KMS-11 (cell line): ENCODE measurements at regions not wholly inside any gene's neighbourhood (a gene's known extent, or its start where the extent isn't known, plus 50 kb on each side); places are given as distances from the start of the nearest gene placed in this dataset.
"Not testable (repeated sequence)": the region's sequence is repeated elsewhere in the genome, so short reads cannot be mapped to it uniquely, and the experiment has no call there.

Source experiments
- H2AFZ ChIP-seq: fragments of 200-600 bp; sonication (generic); 2 replicates; pipeline ENCODE4 v1.6.1; 2016; ENCODE audit warnings: antibody characterized with exemption, mixed run types, low read depth
- H3K27ac ChIP-seq: fragments of 200-600 bp; sonication (generic); 2 replicates; pipeline ENCODE4 v1.6.1; 2016; ENCODE audit warnings: mild to moderate bottlenecking, mixed run types
- H3K27me3 ChIP-seq: fragments of 200-600 bp; sonication (generic); 2 replicates; pipeline ENCODE4 v1.6.1; 2017; ENCODE audit warnings: mild to moderate bottlenecking, low read depth, mixed run types, moderate library complexity; ENCODE audit not compliant: insufficient read depth
- H3K36me3 ChIP-seq: fragments of 200-600 bp; sonication (generic); 2 replicates; pipeline ENCODE4 v1.6.1; 2017; ENCODE audit warnings: mild to moderate bottlenecking, mixed run types; ENCODE audit not compliant: insufficient read depth
- H3K4me1 ChIP-seq: fragments of 200-600 bp; sonication (generic); 2 replicates; pipeline ENCODE4 v1.6.1; 2016; ENCODE audit warnings: mild to moderate bottlenecking, low read depth, mixed run types; ENCODE audit not compliant: poor library complexity, severe bottlenecking
- H3K4me2 ChIP-seq: fragments of 200-600 bp; sonication (generic); 2 replicates; pipeline ENCODE4 v1.7.0; 2016; ENCODE audit warnings: mild to moderate bottlenecking, mixed run types
- H3K4me3 ChIP-seq: fragments of 200-600 bp; sonication (generic); IDR thresholded peaks from 2 replicates; pipeline ENCODE4 v1.6.1; 2017; ENCODE audit warnings: low read depth, low read length, mixed read lengths; ENCODE audit not compliant: insufficient read depth
- H3K79me2 ChIP-seq: fragments of 200-600 bp; sonication (generic); 2 replicates; pipeline ENCODE4 v1.6.1; 2016; ENCODE audit warnings: low read depth, mixed run types; ENCODE audit not compliant: insufficient read depth
- H3K9ac ChIP-seq: fragments of 200-600 bp; sonication (generic); 2 replicates; pipeline ENCODE4 v1.6.1; 2016; ENCODE audit warnings: mild to moderate bottlenecking, mixed run types
- H4K20me1 ChIP-seq: fragments of 200-600 bp; sonication (generic); 2 replicates; pipeline ENCODE4 v1.6.1; 2016; ENCODE audit warnings: mild to moderate bottlenecking, mixed run types; ENCODE audit not compliant: insufficient read depth
- TF ChIP-seq, protein P1 (sequence below): fragments of 200-600 bp; sonication (generic); conservative IDR thresholded peaks from 2 replicates; pipeline ENCODE4 v1.6.1; 2017; ENCODE audit warnings: low read depth, mild to moderate bottlenecking, antibody characterized with exemption, low read length, moderate library complexity, mixed read lengths

DNA sequence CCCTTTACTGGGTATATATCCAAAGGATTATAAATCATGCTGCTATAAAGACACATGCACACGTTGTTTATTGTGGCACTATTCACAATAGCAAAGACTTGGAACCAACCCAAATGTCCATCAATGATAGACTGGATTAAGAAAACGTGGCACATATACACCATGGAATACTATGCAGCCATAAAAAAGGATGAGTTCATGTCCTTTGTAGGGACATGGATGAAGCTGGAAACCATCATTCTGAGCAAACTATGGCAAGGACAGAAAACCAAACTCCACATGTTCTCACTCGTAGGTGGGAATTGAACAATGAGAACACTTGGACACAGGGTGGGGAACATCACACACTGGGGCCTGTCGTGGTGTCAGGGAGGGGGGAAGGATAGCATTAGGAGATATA is 59.2 kb downstream of the CXorf49B start:
- H3K9ac ChIP-seq, H3K4me1 ChIP-seq, H3K4me2 ChIP-seq, H2AFZ ChIP-seq, H4K20me1 ChIP-seq, H3K36me3 ChIP-seq, H3K79me2 ChIP-seq, H3K27ac ChIP-seq, H3K27me3 ChIP-seq, H3K4me3 ChIP-seq: not testable (repeated sequence)

DNA sequence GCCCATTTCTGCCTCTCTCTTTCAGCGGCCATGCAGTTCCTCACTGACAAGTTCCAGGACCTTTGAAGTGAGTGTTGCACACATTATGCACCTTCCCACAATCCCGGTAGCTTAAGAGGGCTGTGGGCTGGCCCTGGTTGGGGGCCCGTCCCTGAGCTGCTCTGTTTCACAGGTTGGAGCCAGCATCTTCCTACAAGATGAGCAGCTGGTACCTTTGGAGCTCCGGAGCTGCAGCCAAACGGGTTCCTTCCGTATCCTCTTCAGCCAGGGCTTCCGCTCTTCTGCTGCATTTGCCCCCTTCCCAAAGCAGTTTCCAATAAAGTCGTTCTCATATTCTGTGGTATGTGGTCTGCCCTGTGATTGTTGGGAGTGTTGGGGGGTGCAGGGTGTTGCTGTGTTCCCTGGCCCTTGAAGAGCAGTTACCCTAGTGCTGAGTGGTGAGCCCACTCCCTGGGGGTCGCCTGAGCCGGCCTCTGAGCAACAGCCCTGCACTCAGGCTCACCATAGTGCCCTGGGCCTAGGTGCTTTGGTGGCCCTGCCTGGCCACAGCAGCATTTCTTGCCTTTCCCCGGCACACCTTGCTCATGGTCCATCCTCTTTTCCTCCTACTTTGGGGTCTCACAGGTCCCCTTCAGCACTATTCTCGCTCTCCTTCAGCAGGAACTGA is 60.4 kb downstream of the CXorf49B start:
- H2AFZ ChIP-seq: no peak overlapping the region
- no peaks in the 10 kb centered on the region for H3K79me2 ChIP-seq
- no peak overlapping the region for H3K4me3 ChIP-seq
- H3K4me2 ChIP-seq: no peak overlapping the region
- no peaks in the 10 kb centered on the region for H3K36me3 ChIP-seq
- no peaks in the 10 kb centered on the region for H3K27me3 ChIP-seq
- no peak overlapping the region for H3K27ac ChIP-seq
- no peaks in the 10 kb centered on the region for H4K20me1 ChIP-seq
- TF ChIP-seq, protein P1, sequence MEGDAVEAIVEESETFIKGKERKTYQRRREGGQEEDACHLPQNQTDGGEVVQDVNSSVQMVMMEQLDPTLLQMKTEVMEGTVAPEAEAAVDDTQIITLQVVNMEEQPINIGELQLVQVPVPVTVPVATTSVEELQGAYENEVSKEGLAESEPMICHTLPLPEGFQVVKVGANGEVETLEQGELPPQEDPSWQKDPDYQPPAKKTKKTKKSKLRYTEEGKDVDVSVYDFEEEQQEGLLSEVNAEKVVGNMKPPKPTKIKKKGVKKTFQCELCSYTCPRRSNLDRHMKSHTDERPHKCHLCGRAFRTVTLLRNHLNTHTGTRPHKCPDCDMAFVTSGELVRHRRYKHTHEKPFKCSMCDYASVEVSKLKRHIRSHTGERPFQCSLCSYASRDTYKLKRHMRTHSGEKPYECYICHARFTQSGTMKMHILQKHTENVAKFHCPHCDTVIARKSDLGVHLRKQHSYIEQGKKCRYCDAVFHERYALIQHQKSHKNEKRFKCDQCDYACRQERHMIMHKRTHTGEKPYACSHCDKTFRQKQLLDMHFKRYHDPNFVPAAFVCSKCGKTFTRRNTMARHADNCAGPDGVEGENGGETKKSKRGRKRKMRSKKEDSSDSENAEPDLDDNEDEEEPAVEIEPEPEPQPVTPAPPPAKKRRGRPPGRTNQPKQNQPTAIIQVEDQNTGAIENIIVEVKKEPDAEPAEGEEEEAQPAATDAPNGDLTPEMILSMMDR: no peak
- H3K9ac ChIP-seq: no peak overlapping the region
- H3K4me1 ChIP-seq: no peaks in the 10 kb centered on the region

DNA sequence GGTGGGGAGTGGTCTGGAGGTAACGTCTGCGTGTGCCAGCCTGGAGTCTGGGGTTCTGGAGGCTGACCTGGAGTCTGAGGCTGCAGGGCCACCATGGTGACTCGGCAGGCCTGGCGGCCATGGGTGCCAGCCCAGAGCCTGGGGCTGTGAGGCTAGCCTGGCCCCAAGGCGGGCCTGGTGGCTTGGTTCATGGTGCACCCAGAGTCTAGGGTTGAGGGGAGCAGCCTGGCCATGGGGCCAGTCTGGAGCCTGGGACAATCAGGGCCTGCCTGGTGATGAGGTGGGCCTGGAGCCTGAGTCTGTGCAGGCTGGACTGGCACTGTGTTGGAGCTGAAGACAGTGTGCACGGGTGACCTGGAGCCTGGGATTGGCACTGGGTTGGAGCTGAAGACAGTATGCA is 64.9 kb downstream of the CXorf49B start:
- Histone ChIP-seq H3K4me2 (no peak overlapping the region), H3K27ac (no peak overlapping the region), H3K9ac (no peak overlapping the region), H4K20me1 (no peaks in the 10 kb centered on the region), H3K36me3 (no peaks in the 10 kb centered on the region), H2AFZ (no peak overlapping the region), H3K4me1 (no peaks in the 10 kb centered on the region), H3K27me3 (no peaks in the 10 kb centered on the region), H3K4me3 (no peak overlapping the region), H3K79me2 (no peaks in the 10 kb centered on the region)
- TF ChIP-seq, protein P1: no peak

DNA sequence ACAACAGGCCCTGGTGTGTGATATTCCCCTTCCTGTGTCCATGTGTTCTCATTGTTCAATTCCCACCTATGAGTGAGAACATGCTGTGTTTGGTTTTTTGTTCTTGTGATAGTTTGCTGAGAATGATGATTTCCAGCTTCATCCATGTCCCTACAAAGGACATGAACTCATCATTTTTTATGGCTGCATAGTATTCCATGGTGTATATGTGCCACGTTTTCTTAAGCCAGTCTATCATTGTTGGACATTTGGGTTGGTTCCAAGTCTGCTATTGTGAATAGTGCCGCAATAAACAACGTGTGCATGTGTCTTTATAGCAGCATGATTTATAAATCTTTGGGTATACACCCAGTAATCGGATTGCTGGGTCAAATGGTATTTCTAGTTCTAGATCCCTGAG is 72.6 kb upstream of the NHSL2 start:
- H3K9ac ChIP-seq, H3K4me2 ChIP-seq, H3K4me3 ChIP-seq, H3K36me3 ChIP-seq, H3K4me1 ChIP-seq, H3K27ac ChIP-seq, H4K20me1 ChIP-seq, H3K79me2 ChIP-seq, H2AFZ ChIP-seq, H3K27me3 ChIP-seq: not testable (repeated sequence)

DNA sequence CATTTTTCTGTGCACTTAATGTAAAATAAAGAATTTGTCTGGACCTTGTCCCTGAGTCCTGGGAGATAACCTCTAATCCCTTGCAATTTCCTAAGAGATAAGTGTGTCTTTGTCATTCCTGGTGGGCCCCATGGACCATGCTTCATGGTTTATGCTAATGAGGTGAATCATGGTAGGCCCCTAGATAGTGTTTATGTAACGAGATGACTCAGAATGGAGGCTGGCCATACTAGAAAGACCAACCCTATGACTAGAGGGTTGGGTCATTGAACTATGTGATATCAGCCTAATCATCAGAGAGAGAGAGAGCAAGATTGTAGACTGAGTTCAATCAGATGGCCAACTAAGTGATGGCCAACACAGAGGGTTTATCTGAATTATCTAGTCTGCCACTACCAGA is 64.2 kb upstream of the NHSL2 start:
- no peaks in the 10 kb centered on the region for H3K79me2 ChIP-seq
- no peaks in the 10 kb centered on the region for H3K4me1 ChIP-seq
- no peaks in the 10 kb centered on the region for H3K27me3 ChIP-seq
- H3K4me2 ChIP-seq: no peak overlapping the region
- no peaks in the 10 kb centered on the region for H4K20me1 ChIP-seq
- H3K36me3 ChIP-seq: no peaks in the 10 kb centered on the region
- TF ChIP-seq, protein P1: no peak
- H3K9ac ChIP-seq: no peak overlapping the region
- no peak overlapping the region for H2AFZ ChIP-seq
- no peak overlapping the region for H3K4me3 ChIP-seq
- no peak overlapping the region for H3K27ac ChIP-seq
